ENCODE measurements at regions not wholly inside any gene's neighbourhood (a gene's known extent, or its start where the extent isn't known, plus 50 kb on each side); places are given as distances from the start of the nearest gene placed in this dataset.

DNA sequence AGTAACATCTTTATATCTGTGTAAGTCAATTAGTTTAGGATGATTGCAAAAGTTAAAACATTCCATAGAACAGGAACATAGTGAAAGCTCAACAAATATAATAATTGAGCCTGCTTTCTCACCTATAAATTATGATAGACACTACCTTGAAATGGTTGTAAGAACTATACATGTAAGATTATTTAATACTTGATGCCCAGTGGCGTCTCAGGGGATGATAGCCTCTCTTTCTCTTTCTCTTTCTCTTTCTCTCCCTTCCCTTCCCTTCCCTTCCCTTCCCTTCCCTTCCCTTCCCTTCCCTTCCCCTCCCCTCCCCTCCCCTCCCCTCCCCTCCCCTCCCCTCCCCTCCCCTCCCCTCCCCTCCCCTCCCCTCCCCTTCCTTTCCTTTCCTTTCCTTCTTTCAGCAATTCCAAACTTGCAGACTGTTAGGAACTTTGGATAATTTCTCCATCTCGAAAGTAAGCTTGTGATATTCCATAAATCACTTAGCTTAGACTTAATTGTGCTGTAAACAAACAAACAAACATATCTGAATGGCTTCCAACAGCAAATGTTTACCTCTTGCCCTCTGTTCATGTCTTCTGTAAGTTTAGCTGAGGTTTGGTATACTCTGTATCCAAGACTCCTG, 1102.7 kb downstream of the TSN start:
- DNase-seq (no peak), ATAC-seq (no peak)
- H3K27me3 Mint-ChIP-seq, result no peaks in the 10 kb centered on the region
- no peak overlapping the region for H3K27ac Mint-ChIP-seq
- H3K4me3 Mint-ChIP-seq, result no peak overlapping the region
- H3K9me3 Mint-ChIP-seq, result peaks cover 7 to 8% of the 10 kb centered on the region in 2 donors
- H3K4me1 Mint-ChIP-seq, result no peaks in the 10 kb centered on the region

- no peak for ATAC-seq
- Mint-ChIP-seq H3K4me3 (no peak overlapping the region), H3K4me1 (no peaks in the 10 kb centered on the region), H3K27ac (no peak overlapping the region), H3K27me3 (no peaks in the 10 kb centered on the region), H3K9me3 (peaks cover 8% of the 10 kb centered on the region in 2 donors)
- DNase-seq, result no peak
Observed at GRCh38 chr2:122858813-122859212, 1103.4 kb downstream of the TSN start.

GRCh38 chr2:122859260-122859659, 1103.8 kb downstream of the TSN start:
- Mint-ChIP-seq H3K27ac (no peak overlapping the region), H3K4me3 (no peak overlapping the region), H3K9me3 (peaks cover 8 to 12% of the 10 kb centered on the region in 2 donors), H3K4me1 (no peaks in the 10 kb centered on the region), H3K27me3 (no peaks in the 10 kb centered on the region)
- ATAC-seq, result no peak
- DNase-seq, result no peak

- no peak overlapping the region for H3K27ac Mint-ChIP-seq
- no peak for DNase-seq
- no peaks in the 10 kb centered on the region for H3K4me1 Mint-ChIP-seq
- no peaks in the 10 kb centered on the region for H3K27me3 Mint-ChIP-seq
- H3K4me3 Mint-ChIP-seq, result no peak overlapping the region
- no peak for ATAC-seq
- peaks cover 16 to 18% of the 10 kb centered on the region in 2 donors for H3K9me3 Mint-ChIP-seq
Observed at GRCh38 chr2:122863532-122863931, 1108.1 kb downstream of the TSN start.

- no peaks in the 10 kb centered on the region for H3K4me1 Mint-ChIP-seq
Observed at GRCh38 chr2:122864728-122865127, 1109.3 kb downstream of the TSN start.

DNA sequence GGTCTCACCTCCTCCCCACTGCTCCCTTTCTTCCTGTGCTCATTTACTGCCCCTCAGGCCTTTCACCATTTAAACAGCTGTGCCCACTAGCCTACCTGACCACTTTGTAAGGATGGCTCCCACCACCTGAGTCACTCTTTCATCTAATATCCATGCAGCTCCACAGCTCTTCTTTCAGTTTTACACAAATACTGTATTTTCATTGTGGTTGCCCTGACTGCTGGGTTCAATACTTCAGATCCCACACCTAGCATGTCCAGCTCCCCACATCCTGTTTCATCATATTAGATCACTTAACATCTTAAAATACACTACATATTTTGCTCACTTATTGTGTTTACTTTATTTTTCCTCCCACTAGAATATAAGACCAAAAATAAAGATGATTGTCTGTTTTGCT, 1110.6 kb downstream of the TSN start:
- Mint-ChIP-seq H3K9me3 (peaks cover 8 to 15% of the 10 kb centered on the region in 2 donors), H3K4me3 (no peak overlapping the region), H3K27ac (no peak overlapping the region), H3K4me1 (no peaks in the 10 kb centered on the region), H3K27me3 (no peaks in the 10 kb centered on the region)
- no peak for DNase-seq
- ATAC-seq, result no peak

More at GRCh38 chr2:122864728-122865127, 1109.3 kb downstream of the TSN start:
- peaks cover 8 to 11% of the 10 kb centered on the region in 2 donors for H3K9me3 Mint-ChIP-seq
- ATAC-seq (no peak), DNase-seq (no peak)
- no peaks in the 10 kb centered on the region for H3K27me3 Mint-ChIP-seq
- no peak overlapping the region for H3K4me3 Mint-ChIP-seq
- no peak overlapping the region for H3K27ac Mint-ChIP-seq

GRCh38 chr2:122867941-122868340, 1112.5 kb downstream of the TSN start:
- DNase-seq (no peak), ATAC-seq (no peak)
- peaks cover 8 to 15% of the 10 kb centered on the region in 2 donors for H3K9me3 Mint-ChIP-seq
- no peaks in the 10 kb centered on the region for H3K4me1 Mint-ChIP-seq
- no peaks in the 10 kb centered on the region for H3K27me3 Mint-ChIP-seq
- no peak overlapping the region for H3K4me3 Mint-ChIP-seq
- no peak overlapping the region for H3K27ac Mint-ChIP-seq

DNA sequence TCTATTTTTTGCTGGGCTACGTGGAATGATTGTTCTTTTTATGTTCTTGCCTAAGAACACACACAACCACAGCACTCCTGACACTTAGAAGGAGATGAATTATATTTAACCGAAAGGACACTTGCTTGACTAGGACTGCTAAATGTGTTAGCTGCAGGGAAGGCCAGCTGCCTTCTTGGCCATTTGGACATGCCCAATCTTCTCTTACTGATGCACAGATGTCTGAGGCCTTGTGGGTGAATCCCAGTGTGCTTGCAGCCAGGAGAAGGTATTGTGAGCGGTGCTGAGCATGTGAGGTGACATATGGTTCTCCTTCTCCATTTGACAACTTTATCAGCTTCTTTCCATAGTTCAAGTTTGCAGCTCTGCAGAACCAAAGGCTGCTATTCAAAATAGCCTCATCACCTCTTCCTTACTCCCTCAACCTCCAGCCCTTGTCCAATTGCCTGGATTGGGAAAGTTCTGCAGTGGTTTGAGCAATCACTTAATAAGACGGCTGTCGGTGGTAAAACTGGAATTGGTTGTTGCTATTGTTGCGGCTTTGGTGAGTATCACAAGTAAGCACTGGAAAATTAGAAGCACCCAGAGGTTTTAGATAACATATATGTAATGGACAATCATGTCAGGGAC, 1113.3 kb downstream of the TSN start:
- Mint-ChIP-seq H3K4me3 (no peak overlapping the region), H3K27me3 (no peaks in the 10 kb centered on the region), H3K9me3 (peaks cover 8 to 15% of the 10 kb centered on the region in 2 donors), H3K4me1 (no peaks in the 10 kb centered on the region), H3K27ac (no peak overlapping the region)
- no peak for DNase-seq
- ATAC-seq, result no peak

GRCh38 chr2:122873951-122874350, 1118.5 kb downstream of the TSN start:
- DNase-seq, result no peak
- no peak for ATAC-seq
- Mint-ChIP-seq H3K9me3 (peaks cover 4 to 8% of the 10 kb centered on the region in 2 donors), H3K27me3 (no peaks in the 10 kb centered on the region), H3K4me1 (no peaks in the 10 kb centered on the region), H3K27ac (no peak overlapping the region), H3K4me3 (no peak overlapping the region)

GRCh38 chr2:122875091-122875865, 1119.8 kb downstream of the TSN start:
- Mint-ChIP-seq H3K4me1 (no peaks in the 10 kb centered on the region), H3K27ac (no peak overlapping the region), H3K9me3 (peaks cover 4 to 8% of the 10 kb centered on the region in 2 donors), H3K27me3 (no peaks in the 10 kb centered on the region), H3K4me3 (no peak overlapping the region)
- ATAC-seq, result no peak
- DNase-seq, result no peak

GRCh38 chr2:122883849-122884248, 1128.4 kb downstream of the TSN start:
- Mint-ChIP-seq H3K27ac (no peak overlapping the region), H3K9me3 (peaks cover 0 to 7% of the 10 kb centered on the region in 2 donors), H3K27me3 (no peaks in the 10 kb centered on the region), H3K4me1 (no peaks in the 10 kb centered on the region), H3K4me3 (no peak overlapping the region)
- DNase-seq (no peak), ATAC-seq (no peak)

GRCh38 chr2:122884889-122885288, 1129.4 kb downstream of the TSN start:
- H3K4me3 Mint-ChIP-seq, result no peak overlapping the region
- H3K9me3 Mint-ChIP-seq, result peaks cover 0 to 7% of the 10 kb centered on the region in 2 donors
- no peaks in the 10 kb centered on the region for H3K4me1 Mint-ChIP-seq
- no peak overlapping the region for H3K27ac Mint-ChIP-seq
- DNase-seq, result no peak
- H3K27me3 Mint-ChIP-seq, result no peaks in the 10 kb centered on the region
- no peak for ATAC-seq

DNA sequence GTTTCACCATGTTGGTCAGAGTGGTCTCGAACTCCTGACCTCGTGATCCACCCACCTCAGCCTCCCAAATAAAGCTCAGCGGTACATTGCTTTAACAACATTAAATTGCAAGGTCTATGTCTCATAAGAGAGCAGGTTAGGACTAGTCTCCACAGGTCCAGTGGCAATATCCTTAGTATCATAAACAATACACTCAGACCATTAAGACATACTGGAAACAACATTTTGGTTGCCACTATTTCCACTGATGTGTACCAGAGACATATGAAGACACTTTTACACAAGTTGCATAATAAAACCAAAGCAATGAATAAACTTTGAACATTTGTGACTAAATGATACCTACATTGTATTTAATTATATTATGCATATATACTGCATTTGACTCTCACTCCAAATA, 1130.0 kb downstream of the TSN start:
- Mint-ChIP-seq H3K9me3 (peaks cover 5 to 7% of the 10 kb centered on the region in 2 donors), H3K27ac (no peak overlapping the region), H3K27me3 (no peaks in the 10 kb centered on the region), H3K4me1 (no peaks in the 10 kb centered on the region), H3K4me3 (no peak overlapping the region)
- ATAC-seq (no peak), DNase-seq (no peak)

DNA sequence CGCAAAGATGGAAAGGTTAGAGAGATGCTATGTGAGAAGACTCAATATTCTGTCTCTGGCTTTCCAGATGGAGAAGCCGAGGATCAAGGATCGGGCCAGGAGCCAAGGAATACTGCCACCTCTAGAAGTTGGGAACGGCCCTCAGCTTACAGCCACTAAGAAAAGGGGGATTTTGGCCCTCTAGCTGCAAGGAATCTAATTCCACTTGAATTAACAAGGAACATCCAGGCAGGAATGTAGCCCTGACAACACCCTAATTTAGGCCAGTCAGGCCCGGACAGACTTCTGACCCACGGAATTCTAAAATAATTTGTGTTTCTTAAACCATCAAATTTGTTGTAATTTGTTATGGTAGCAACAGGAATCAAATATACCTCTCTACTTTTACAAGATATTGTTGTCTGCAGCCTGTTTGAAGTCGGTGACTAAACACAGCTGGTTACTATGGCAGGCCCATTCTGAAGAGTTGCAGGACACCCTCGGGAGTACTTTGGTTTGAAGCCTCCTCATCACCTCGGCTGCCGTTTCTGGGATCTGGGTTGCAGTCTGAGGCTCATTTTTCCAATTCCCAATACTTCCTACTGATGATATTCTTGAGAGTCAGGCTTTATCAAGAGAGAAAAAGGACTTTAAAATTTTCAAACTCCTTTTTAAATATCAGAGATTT, 1131.2 kb downstream of the TSN start:
- no peaks in the 10 kb centered on the region for H3K27me3 Mint-ChIP-seq
- DNase-seq (no peak), ATAC-seq (no peak)
- H3K4me1 Mint-ChIP-seq, result no peaks in the 10 kb centered on the region
- no peak overlapping the region for H3K4me3 Mint-ChIP-seq
- no peak overlapping the region for H3K27ac Mint-ChIP-seq
- H3K9me3 Mint-ChIP-seq, result peaks cover 7 to 8% of the 10 kb centered on the region in 2 donors

GRCh38 chr2:122899614-122900013, 1125.5 kb upstream of the CNTNAP5 start:
- ATAC-seq (no peak), DNase-seq (no peak)
- Mint-ChIP-seq H3K27ac (no peak overlapping the region), H3K4me3 (no peak overlapping the region), H3K4me1 (no peaks in the 10 kb centered on the region), H3K9me3 (peaks cover 18 to 28% of the 10 kb centered on the region in 2 donors), H3K27me3 (no peaks in the 10 kb centered on the region)

DNA sequence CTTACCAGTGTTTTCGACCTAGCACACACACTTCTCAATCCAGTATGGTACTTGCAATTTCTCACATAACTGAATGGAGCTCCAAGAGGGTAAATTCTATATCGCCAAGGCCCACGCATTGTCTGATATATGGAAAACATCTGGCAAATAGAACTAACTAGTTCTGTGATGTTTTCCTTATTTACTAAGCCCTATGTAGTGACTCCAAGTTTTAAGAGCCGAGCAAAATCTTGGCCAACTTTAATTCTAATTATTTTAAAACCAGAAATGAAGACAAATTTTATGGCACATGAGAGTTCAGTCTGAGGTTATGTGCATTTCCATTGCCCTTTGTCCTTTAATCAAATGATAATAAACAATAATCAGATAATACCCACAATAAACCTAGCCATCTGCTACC, 1119.7 kb upstream of the CNTNAP5 start:
- no peak for DNase-seq
- H3K4me1 Mint-ChIP-seq, result no peaks in the 10 kb centered on the region
- no peak overlapping the region for H3K27ac Mint-ChIP-seq
- no peaks in the 10 kb centered on the region for H3K27me3 Mint-ChIP-seq
- no peak overlapping the region for H3K4me3 Mint-ChIP-seq
- peaks cover 0 to 6% of the 10 kb centered on the region in 2 donors for H3K9me3 Mint-ChIP-seq
- no peak for ATAC-seq

Measured in stimulated activated naive CD8-positive, alpha-beta T cell treated with anti-CD3 and anti-CD28 coated beads, Interleukin-15, amount 100 ng/mL, for 72 hours (primary cell).